GM21423 (cell line): ENCODE measurements at regions not wholly inside any gene's neighbourhood (a gene's known extent, or its start where the extent isn't known, plus 50 kb on each side); places are given as distances from the start of the nearest gene placed in this dataset.

ENCODE experiments used
- ATAC-seq: cut with Tn5 transposase; IDR thresholded peaks from one replicate; pipeline ENCODE4 v1.9.1; 2021; ENCODE audit warnings: mild to moderate bottlenecking, moderate library complexity; ENCODE audit not compliant: unreplicated experiment

GRCh38 chr3:180282386-180282785 is 245.6 kb upstream of the PEX5L start:
- ATAC-seq, result no peak

GRCh38 chr3:180283251-180283650 is 246.5 kb upstream of the PEX5L start:
- ATAC-seq, result no peak

GRCh38 chr3:180284331-180285110 is 247.8 kb upstream of the PEX5L start:
- ATAC-seq, result no peak

GRCh38 chr3:180287703-180288102 is 251.0 kb upstream of the PEX5L start:
- no peak for ATAC-seq

GRCh38 chr3:180288816-180289215 is 252.1 kb upstream of the PEX5L start:
- no peak for ATAC-seq

GRCh38 chr3:180290300-180290699 is 253.6 kb upstream of the PEX5L start:
- no peak for ATAC-seq

- no peak for ATAC-seq
Observed at GRCh38 chr3:180294282-180295027, 257.7 kb upstream of the PEX5L start.

- no peak for ATAC-seq
Observed at GRCh38 chr3:180295811-180296210, 259.1 kb upstream of the PEX5L start.

- no peak for ATAC-seq
Observed at GRCh38 chr3:180296971-180297370, 260.2 kb upstream of the PEX5L start.

GRCh38 chr3:180306155-180306554 is 269.4 kb upstream of the PEX5L start:
- ATAC-seq, result no peak

- ATAC-seq, result no peak
Observed at GRCh38 chr3:180306691-180307090, 270.0 kb upstream of the PEX5L start.

- ATAC-seq, result no peak
Observed at GRCh38 chr3:180311242-180311641, 274.5 kb upstream of the PEX5L start.

GRCh38 chr3:180316321-180316720 is 279.6 kb upstream of the PEX5L start:
- ATAC-seq, result no peak

- no peak for ATAC-seq
Observed at GRCh38 chr3:180319461-180319860, 282.5 kb upstream of the TTC14 start.

GRCh38 chr3:180320631-180321030 is 281.3 kb upstream of the TTC14 start:
- no peak for ATAC-seq

- ATAC-seq, result no peak
Observed at GRCh38 chr3:180321534-180321933, 280.4 kb upstream of the TTC14 start.

GRCh38 chr3:180322829-180323228 is 279.1 kb upstream of the TTC14 start:
- no peak for ATAC-seq

GRCh38 chr3:180324791-180325190 is 277.2 kb upstream of the TTC14 start:
- ATAC-seq, result no peak

GRCh38 chr3:180325533-180325932 is 276.4 kb upstream of the TTC14 start:
- no peak for ATAC-seq

- ATAC-seq, result no peak
Observed at GRCh38 chr3:180325958-180326357, 276.0 kb upstream of the TTC14 start.

GRCh38 chr3:180329187-180329586 is 272.8 kb upstream of the TTC14 start:
- ATAC-seq, result peak; percentile 82

GRCh38 chr3:180329847-180330246 is 272.1 kb upstream of the TTC14 start:
- no peak for ATAC-seq
